HG03558 (cell line): ENCODE measurements at regions not wholly inside any gene's neighbourhood (a gene's known extent, or its start where the extent isn't known, plus 50 kb on each side); places are given as distances from the start of the nearest gene placed in this dataset.
"Not testable (repeated sequence)": the region's sequence is repeated elsewhere in the genome, so short reads cannot be mapped to it uniquely, and the experiment has no call there.

Experiments
- ATAC-seq: cut with Tn5 transposase; IDR thresholded peaks from one replicate; pipeline ENCODE4 v1.9.1; 2021; ENCODE audit warnings: moderate number of reproducible peaks; ENCODE audit not compliant: unreplicated experiment; ENCODE audit errors: extremely low read depth

DNA sequence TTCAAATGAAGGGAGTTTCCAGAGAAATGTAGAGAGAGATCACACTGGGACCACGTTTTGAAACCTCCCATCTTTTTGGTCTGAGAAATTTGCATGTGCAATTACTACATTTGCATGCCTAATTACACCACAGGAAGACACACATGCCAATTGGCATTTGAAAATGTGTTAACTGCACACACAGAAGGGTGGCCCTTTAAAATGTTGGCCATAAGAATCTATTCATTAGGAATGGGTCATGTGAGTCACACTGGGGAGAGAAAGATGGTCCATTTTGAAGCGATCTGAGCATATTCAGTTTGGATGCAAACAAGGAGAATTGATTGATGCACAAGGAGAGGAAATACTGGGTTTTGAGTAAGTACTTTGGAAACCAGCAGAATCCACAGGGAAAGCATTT, 1407.1 kb upstream of the ACVR2A start:
- no peak for ATAC-seq

GRCh38 chr2:146433116-146433875, 1411.5 kb upstream of the ACVR2A start:
- no peak for ATAC-seq

DNA sequence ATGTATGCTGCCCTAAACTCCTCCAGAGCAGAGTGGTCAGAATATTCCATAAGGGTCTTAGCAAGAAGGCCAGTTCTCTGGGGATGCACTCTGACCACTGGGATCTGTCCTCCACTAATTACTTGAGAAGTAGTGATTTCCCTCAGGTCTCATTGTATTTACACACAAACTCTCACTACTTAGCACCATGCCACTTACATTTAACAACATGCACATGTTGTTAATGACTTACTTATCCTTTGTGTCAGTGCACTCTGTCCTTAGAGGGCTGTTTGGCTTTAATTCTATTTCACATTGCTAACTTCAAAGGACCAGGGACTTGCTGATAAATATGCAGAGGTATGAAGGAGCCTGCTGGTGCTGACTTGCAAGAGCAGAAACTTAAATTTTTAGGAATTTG, 1415.5 kb upstream of the ACVR2A start:
- no peak for ATAC-seq

DNA sequence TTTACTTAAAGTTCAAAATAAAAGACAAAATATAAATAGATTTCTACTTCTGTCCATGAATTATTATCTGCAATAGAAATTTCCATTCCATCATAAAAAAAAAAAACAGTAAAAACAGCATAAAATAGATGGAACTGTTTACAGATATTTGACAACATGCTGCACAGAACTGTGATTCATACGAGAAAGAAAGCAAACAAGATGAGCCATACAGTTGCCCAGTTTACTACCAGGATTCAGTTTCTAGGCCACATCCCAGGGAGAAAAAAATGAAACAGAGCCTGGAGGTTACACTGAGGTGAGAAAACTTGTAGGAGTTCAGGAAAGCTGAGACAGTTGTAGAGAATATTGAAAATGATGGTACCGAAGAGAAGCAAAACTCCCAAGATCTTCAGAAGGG, 1426.9 kb upstream of the ACVR2A start:
- ATAC-seq, result no peak

- no peak for ATAC-seq
Observed at GRCh38 chr2:146415291-146415690, 1429.5 kb upstream of the ACVR2A start.

DNA sequence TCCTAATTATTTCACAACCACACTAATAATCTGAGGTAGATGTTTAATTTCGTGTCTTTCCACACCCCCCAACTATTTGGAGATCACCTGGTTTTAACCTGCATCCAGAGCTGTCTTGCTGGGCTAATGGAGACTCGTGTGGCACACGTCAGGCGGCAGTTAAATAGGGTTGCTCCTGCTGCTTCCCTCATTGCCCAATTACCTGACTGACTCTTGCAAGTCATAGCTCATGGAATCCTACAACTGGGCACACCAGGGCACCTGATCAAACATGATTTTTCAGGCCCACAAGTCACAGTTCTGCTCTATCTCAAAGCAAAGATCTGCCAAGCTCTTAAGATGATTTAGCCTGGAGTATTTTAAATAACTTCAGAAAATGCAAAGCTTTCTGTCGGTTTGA, 1430.4 kb upstream of the ACVR2A start:
- ATAC-seq, result no peak

GRCh38 chr2:146413086-146413610, 1431.7 kb upstream of the ACVR2A start:
- no peak for ATAC-seq

GRCh38 chr2:146412625-146413024, 1432.2 kb upstream of the ACVR2A start:
- no peak for ATAC-seq

DNA sequence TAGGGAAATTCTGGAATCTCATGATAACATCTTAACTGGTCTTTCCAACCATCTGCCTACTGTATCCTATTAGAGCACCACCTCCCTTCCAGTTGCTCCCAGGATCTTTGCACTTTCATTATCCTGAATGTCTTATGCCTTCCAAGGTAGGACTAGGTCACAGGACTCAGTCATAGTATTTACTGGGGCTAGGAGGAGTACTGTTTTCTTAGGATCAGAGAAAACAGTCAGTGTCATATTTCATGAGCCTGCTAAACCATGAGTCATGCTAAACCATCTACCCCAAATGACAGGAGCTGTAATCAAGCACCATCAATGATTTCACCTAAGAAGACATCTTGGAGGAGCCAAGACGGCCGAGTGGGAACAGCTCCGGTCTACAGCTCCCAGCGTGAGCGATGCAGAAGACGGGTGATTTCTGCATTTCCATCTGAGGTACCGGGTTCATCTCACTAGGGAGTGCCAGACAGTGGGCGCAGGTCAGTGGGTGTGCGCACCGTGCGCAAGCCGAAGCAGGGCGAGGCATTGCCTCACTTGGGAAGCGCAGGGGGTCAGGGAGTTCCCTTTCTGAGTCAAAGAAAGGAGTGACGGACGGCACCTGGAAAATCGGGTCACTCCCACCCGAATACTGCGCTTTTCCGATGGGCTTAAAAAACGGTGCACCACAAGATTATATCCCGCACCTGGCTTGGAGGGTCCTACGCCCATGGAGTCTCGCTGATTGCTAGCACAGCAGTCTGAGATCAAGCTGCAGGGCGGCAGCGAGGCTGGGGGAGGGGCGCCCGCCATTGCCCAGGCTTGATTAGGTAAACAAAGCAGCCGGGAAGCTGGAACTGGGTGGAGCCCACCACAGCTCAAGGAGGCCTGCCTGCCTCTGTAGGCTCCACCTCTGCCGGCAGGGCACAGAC, 1439.2 kb upstream of the ACVR2A start:
- ATAC-seq, result not testable (repeated sequence)

DNA sequence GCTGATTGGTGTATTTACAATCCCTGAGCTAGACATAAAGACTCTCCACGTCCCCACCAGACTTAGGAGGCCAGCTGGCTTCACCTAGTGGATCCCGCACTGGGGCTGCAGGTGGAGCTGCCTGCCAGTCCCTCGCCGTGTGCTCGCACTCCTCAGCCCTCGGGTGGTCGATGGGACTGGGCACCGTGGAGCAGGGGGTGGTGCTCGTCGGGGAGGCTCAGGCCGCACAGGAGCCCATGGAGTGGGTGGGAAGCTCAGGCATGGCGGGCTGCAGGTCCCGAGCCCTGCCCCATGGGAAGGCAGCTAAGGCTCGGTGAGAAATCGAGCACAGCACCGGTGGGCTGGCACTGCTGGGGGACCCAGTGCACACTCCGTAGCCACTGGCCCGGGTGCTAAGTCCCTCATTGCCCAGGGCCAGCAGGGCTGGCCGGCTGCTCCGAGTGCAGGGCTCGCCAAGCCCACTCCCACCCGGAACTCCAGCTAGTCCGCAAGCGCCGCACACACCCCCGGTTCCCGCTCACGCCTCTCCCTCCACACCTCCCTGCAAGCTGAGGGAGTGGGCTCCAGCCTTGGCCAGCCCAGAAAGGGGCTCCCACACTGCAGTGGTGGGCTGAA, 1441.2 kb upstream of the ACVR2A start:
- ATAC-seq, result not testable (repeated sequence)

- no peak for ATAC-seq
Observed at GRCh38 chr2:146392631-146393030, 1452.2 kb upstream of the ACVR2A start.

GRCh38 chr2:146392186-146392585, 1452.6 kb upstream of the ACVR2A start:
- no peak for ATAC-seq

DNA sequence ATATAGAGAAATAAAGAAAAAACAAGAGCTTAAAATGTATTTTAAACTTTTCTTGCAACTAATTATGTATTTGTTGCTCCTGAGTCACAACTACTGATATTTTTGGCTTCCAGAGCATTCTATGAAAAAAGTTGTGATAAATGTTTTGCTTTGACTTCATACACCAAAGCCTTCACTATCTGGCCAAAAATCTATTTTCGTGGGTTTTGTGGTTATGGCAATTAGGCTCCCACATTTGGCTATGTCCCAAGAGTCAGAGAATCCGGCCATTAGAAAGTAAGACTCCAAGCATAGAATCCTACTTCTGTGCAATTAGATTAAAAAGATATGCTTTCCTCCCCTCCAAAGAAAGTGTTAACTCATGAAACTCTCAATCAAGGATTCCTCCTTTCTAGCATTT, 1456.1 kb upstream of the ACVR2A start:
- no peak for ATAC-seq

- no peak for ATAC-seq
Observed at GRCh38 chr2:146386096-146386495, 1458.7 kb upstream of the ACVR2A start.

DNA sequence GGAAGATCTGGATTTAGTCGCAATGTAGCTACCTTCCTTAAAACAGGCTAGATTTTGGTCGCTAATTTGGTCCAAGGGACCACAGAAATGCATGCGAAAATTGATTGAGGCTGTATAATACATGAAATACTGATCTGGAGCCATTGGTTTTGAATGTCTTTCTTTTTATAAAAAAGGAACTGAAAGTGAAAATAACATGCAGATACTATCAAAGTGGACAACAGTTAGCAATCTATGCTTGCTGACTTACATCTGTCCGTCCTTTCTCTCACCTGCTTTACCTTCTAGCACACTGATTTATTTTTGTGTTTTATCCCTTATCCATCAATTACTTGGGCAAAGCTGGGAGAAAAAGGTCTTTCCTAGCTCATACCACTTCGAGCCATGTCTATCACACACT, 1459.8 kb upstream of the ACVR2A start:
- ATAC-seq, result no peak

GRCh38 chr2:146376511-146377064, 1468.2 kb upstream of the ACVR2A start:
- no peak for ATAC-seq

DNA sequence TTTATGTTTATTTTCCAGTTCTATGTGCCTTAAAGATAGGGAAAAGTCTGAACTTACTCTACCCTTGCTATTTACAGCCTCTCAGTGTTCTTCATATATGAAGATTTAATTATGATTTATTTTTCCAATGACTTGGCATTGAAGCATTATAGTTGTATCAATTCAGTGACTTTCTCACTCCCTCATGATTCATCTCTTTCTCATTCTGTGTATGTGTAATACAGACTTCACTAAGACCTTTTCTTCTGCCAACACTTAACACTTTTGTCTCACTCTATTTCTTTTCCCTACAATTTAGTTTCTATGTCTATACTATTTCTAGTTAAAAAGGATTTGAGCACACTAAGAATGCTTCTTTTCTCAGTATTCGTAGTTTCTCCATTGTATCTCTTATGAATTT, 1470.3 kb upstream of the ACVR2A start:
- no peak for ATAC-seq

- not testable (repeated sequence) for ATAC-seq
Observed at GRCh38 chr2:146371364-146371763, 1473.5 kb upstream of the ACVR2A start.

DNA sequence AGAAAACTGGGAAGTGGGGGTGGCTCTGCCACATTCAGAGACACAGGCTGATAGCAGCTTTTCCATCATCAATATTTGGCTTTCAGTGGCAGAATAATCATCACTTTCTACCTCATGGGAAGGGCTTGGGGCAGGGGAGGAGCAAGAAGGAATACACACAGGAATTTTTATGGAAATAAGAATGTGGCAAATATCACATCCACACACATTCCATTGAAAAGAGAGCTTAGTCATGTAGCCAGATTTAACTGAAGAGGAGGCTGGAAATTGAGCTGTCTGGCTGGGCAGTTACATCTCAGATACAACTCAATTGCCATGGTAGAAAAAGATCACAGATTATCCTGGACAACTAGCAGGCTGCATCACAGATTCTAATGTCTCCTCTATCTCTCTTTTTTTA, 1474.0 kb upstream of the ACVR2A start:
- no peak for ATAC-seq

GRCh38 chr2:146366276-146366675, 1478.6 kb upstream of the ACVR2A start:
- ATAC-seq, result no peak
